ENCODE measurements at regions not wholly inside any gene's neighbourhood (a gene's known extent, or its start where the extent isn't known, plus 50 kb on each side); places are given as distances from the start of the nearest gene placed in this dataset.
"Not testable (repeated sequence)": the region's sequence is repeated elsewhere in the genome, so short reads cannot be mapped to it uniquely, and the experiment has no call there.

- not testable (repeated sequence) for TF ChIP-seq MAX (IDR thresholded peaks at IDR 0.05); CTCF (IDR thresholded peaks at IDR 0.05); HOXA7 (CRISPR knock-in tag; IDR thresholded peaks at IDR 0.05); FOXS1 (CRISPR knock-in tag; IDR thresholded peaks at IDR 0.05); RFX5 (IDR thresholded peaks at IDR 0.05); CBX2 (IDR thresholded peaks at IDR 0.05; ENCODE audit: borderline replicate concordance, low read depth)
These were observed 349.2 kb upstream of the PLGLB2 start for GRCh38 chr2:87398567-87399305.
